ENCODE measurements at regions not wholly inside any gene's neighbourhood (a gene's known extent, or its start where the extent isn't known, plus 50 kb on each side); places are given as distances from the start of the nearest gene placed in this dataset.
A peak's percentile ranks its signal among the peaks of the same experiment; 100 is the strongest.
"Not testable (repeated sequence)": the region's sequence is repeated elsewhere in the genome, so short reads cannot be mapped to it uniquely, and the experiment has no call there.

DNA sequence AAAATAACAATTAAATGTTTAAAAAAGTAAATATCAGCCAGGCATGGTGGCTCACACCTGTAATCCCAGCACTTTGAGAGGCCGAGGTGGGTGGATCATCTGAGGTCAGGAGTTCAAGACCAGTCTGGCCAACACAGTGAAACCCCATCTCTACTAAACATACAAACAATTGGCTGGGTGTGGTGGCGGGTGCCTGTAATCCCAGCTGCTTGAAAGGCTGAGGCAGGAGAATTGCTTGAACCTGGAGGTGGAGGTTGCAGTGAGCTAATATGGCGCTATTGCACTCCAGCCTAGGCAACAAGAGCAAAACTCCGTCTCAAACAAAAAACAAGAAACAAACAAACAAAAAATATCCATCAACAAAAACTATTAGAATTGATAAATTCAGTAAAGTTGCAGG is 77.5 kb downstream of the SNX5 start:
- DNase-seq, result not testable (repeated sequence)

DNA sequence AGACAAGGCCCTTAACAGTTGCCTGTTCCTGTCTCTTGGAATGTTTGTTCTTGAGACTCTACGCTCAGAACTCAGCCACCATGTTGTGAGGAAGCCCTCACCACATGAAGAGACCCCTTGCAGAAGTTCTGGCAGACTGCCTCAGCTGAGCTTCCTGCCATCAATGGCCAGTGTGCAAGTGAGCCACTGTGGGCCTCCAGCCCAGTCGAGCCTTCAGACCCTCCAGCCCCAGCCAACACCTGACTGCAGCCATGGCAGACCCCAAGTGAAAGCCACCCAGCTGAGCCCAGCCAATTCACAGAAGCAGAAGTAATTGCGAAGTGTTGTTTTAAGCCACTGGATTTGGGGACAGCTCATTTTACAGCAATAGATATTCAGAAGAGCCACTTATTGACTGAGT is 78.3 kb downstream of the SNX5 start:
- no peak for DNase-seq

DNA sequence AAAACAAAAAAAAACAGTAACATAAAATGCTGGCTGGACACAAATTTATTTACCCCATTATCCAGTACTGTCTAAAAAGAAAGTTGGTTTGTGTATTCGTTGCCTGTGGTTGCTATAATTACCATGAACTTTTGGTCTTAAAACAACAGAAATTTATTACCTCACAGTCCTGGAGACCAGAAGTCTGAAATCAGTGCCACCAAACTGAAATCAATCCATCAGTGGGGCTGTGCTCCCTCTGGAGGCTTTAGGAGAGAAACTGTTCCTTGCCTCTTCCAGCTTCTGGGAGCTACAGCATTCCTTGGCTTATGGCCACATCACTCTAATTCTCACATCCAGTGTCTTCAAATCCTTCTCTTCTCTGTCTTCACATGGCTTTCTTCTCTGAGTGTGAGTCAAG is 79.4 kb downstream of the SNX5 start:
- peak in 1 of 2 experiments; percentile 35 for DNase-seq

DNA sequence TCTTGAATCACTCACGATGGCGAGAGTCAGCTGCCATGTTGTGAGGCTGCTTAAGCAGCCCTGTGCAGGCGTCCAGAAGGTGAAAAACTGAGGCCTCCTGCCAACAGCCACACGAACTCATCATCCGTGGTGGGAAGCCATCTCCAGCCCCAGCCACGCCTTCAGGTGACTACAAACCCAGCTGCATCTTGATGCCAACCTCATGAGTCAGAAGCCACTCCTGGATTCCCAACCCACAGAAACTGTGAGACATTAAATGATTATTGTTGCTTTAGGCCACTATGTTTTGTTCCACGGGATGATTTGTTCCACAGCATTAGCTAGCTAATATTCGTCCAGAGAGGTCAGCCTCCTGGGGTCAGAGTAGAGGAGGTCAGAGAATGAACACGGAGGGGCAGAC is 80.5 kb downstream of the SNX5 start:
- DNase-seq, result no peak

DNA sequence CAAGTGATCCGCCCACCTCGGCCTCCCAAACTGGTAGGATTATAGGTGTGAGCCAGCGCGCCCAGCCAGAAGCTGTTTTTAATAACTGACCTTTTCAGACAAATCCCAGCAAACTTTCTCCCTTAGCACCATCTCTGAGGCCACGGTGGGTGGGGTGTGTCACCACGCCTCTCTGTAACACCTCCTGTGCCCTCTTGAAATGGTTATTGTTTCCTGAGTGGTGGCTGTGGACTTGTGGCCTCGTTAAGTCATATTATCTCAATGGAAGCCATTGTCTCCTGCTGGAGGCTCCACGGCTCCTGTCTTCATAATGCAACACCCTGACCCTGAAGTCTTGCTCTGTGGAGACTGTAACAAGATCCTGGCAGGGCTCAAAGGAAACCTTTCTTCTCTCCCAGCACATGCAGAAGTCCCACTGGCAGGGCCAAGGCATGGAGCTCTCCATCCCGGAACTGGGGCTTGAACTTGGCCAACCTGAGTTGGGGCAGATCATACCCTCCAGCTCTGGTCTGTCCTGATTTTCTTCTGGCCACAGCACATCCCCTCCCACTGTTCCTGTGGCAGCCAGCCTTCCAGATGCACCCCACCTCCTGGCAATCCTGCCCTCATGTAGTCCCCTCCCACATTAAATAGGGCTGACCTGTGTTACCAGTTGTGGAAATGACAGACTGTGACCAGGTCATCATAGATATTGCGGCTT is 81.1 kb downstream of the SNX5 start:
- no peak for DNase-seq

DNA sequence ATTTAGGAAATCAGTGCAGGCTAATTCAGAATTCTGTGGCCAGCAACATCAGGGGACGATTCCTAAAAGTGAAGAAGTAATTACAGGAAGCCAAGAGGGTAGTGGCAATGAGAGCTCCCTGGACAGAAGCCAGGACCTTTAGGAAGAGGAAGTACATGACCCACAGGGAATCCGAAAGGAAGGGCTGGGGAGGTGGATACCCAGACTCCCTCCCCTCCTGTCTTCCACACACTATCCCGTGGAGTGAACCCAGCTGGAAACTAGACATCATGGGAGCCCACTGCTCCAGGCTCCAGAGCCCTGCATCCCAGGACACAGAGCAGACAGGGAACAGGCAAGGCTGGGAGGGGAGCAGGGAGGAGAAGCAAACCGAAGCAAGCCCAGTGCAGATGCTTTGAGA is 83.0 kb downstream of the SNX5 start:
- DNase-seq, result no peak

DNA sequence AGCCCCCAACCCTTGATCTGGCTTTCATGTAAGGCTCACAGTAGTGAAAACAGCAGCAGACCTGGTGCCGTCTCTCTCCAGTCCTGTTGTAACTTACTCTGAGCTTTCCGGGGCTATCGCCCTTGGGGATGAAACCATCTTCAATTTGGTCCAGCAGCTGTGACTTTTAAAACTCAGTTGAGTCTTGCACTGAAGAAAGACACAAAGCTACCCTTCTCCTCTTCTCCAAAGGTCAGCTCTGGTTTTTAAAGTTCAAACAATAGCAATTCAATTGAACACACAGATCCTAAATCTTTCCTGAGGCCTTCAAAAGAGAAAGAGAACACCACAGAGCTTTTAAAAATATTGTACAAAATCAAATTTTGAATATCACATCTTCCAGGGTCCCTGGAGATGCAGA is 83.5 kb downstream of the SNX5 start:
- no peak for DNase-seq

DNA sequence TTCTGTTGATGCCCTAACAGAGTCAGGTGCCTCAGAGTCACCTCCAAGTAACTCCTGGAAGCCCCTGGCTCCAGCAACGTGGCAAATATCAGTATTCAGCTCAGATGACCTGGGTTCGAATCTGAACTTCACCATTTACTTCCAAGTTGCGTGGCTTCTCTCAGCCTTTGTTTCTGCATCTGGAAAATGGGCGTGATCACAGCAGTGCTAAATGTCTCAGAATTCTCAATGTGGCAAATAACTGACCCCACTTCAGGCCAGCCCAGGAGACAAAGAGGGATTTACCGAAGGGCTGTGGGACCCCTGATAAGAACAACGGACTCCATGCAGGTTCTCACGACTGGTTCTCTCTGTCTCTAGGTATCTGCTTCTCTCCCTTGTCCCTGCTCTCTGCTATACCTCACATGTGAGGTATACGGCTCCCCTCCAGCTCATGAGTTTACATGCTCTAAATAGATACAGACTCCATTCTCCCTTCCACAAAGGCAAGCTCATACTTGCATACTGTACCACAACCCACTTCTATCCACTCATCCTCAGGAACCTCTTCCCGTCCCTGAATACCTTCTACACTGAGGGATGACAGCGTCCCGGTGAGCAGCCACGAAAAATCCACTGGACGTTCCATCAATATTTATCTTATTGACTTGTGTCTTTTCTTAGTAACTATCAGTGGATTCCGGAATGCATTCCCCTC is 84.1 kb downstream of the SNX5 start:
- DNase-seq, result no peak

DNA sequence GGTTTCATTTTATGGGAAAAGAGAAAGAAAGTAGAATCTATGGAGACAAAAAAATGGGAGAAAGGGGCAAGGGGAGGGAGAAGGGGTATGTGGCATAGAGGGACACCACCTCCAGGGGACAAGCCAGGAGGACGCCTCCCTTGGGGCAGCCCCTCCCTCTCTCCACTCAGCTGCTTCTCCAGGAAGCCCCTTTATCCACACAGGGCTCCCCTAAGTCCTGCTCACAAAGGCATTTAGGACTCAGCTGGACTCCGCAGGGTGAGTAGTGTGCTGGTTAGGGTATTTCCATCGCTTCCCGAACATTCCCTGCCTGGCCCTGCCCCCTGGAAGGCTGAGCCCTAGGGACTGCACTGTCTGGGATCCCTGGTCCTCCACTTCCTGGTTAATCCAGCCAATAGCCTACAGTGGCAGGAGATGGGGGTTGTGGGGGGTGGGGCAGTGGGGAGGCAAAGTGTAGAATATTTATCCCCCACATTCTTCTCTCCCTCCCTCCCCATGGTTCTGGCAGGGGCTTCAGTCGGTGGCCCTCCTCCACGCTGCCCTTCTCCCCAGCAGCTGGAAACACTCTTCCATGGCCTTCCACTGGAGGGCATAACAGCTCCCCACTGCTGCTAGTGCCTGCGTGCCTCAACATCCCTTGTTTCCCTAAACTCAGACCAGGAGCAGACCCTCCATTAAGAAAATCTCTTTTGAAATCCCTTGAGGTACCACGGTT is 84.8 kb downstream of the SNX5 start:
- DNase-seq, result no peak

DNA sequence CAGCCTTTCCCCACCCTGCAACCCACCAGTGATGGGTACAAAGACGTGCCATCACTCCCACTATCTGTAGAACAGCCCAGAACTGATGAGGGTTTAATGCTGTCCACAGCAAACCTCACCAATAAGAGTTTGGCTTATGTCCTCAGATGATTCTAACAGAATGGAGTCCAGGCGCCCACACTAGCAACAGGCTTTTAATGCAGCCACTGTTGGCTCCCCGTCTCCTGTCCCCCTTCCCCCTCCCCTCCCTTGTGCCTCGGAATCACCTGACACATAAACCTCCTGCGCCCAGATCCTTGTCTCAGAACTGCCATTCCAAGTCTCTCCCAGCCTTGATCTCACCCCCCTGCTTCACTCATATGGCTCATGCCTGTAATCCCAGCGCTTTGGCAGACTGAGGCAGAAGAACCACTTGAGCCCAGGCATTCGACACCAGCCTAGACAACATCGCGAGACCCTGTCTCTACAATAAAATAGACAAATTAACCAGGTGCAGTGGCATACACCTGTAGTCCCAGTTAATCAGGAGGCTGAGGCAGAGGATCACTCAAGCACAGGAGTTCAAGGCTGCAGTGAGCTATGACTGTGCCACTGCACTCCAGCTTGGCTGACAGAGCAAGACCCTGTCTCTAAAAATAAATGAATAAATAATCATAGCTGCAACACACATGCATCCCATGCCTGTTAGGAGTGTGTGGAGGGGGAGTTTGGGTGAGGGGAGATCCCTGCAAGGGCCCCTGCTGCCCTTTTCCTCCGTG is 85.6 kb downstream of the SNX5 start:
- no peak for DNase-seq

DNA sequence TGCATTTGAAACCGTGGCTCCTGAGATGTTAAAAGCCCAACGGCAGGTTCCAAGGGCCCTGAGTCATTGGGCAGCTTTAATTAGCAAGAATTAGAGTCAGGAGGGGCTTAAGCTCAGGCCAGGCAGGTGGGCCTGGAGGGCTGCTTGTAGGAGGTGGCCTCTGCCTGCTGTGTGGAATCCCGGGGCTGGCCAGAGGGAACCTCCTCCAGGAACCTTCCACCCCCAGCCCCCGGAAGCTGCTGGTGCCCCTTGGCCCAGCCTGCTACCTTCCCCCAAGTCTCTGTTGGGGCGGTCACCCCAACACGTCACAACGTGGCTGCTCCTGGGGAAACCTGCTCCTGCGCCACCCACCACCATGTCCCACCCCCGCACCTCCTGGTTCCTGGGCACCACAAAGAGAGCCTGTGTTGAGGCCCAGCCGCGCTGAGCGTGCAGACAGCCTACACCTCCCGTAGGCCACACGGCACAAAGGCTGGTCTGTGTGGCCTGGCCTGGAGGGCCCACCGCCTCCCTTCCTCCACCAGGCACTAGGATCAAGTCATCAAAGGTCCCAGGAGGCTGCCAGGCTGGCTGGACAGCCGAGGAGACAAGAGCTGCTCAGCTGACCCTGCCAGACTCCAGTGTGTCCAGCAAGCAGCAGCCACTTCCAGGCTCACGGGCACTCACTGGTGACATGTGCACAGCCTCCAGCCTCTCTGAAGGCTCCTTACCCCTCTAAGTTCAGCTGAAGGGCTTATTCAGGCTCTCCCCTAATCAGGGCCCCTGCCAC is 86.3 kb downstream of the SNX5 start:
- DNase-seq, result no peak

DNA sequence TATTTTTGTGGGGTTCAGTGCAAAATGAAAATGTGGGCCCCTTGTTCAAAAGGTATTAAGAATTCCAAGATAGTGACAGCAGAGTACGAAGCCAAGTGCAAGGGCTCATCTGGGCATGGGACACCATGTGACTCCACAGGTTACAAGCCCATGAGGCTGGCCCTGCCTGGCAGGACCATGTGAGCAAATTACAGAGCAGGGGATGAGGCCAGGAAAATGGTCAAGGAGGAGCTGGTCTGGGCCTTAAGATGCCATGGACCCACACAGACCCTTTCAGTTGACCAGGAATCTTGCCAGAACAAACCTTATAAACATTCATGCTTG is 86.9 kb downstream of the SNX5 start:
- DNase-seq, result no peak

DNA sequence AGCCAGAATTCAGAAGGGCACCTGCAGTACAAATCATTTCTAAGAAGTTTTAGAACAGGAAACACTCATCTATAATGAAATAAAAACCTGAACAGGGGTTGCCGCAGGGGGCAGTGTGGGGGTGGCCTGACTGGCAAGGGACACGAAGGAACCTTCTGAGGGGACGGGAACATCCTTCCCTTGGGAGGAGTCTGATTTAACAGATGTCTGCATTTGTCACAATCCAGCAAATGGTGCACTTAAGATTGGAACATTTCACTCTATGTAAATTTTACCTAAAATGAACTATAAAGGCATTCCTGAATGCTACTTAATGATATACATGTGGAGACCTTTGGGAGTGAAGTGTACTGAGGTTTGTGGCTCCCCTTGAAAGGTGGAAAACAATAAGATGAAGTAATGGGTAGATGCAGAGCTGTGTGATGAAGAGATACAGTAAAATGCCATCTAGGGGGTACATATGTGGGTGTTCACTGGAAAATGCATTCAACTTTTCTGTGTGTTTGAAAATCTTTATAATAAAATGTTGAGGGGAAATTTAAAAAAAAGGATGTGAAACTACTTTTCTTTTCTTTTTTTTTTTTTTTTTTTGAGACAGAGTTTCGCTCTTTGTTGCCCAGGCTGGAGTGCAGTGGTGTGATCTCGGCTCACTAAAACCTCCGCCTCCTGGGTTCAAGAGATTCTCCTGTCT is 89.5 kb downstream of the SNX5 start:
- no peak for DNase-seq

DNA sequence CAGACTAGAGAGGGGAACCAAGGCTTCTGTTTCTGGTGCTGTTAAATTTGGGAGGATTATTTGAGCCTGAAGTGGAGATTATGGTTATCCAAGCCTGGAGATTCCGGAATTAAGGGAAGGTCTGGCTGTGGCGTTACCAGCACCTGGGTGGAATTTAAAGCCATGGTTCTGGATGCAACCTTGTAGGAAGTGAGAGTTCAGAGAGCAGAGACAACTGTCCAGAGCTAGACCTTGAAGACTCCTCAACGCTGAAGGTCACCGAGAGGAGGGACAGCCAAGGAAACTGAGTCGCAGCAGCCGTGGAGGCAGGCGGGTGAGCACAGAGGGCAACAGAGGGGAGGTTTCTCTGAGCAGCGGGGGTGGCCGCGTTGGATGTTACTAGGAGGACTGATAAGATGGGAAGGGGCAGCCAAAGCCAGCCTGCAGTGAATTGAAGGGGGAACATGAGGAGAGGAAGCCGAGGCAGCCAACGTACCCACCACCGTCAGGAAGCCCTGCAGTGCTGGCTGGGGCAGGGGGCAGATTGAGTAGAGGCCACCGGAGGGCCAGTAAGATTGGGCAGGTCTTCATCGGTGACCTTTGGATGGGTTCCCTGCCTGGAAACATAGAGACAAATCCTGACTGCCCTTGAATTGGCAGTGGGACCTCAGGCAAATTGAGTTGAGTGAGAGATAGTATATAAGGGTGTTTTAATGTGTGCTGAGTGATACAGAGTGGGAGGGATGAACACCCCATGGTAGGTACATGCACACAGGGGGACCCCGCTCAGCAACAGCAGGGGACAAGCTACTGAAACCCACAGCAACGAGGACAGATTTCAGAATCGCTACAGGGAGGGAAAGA is 90.3 kb downstream of the SNX5 start:
- DNase-seq, result no peak

DNA sequence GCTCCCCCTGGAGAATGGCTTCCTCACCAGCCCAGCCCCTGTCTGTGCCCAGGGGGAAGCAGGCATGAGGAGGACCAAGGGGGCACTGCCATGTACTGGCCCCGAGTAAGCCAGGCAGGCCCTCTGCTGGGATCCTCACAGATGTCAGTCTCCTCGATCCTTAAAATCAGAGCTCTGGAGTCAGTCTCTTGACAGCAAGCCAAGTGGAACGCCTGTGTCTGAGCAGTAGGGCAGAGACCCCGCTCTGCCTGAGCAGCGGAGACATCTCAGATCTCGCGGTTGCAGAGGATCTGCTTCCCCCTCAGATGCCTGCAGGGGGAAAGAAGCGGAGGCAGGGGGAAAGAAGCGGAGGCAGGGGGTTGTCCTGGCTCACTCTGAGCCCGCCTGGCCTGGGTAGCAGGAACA is 92.6 kb downstream of the SNX5 start:
- no peak for DNase-seq

DNA sequence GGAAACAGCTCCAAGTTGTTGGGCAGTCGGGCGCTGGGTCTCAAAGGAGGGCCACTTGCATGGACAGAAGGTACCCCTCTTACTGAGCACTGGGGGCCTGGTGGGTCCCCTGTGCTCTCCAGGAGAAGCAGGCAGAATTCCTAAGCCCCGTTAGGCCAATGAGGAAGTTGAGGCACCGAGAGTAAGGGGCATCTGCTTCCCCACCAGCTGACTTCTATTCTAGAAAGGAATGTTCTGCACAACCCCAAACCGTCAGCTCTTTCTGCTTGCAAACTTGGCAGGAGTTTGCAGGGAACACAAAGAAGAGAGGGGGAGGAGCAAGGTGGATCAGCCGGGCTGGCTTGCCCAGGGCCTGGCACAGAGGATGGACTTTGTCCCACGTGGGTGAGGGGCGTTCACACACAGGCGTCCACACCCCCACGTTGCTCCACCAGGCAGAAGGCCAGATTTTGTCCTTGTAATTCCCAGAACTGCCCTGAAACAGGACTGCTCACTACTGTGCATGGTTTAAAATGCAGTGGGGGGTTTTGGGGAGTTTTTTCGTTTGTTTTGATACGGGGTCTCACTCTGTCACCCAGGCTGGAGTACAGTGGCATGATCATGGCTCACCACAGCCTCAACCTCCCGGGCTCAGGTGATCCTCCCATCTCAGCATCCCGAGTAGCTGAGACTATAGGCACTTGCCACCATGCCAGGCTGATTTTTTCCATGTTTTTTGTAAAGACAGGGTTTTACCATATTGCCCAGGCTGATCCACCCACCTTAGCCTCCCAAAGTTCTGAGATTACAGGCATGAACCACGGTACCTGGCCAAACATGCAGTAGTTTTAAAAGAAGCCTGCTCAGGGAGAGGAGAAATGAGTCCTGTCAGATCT is 93.3 kb downstream of the SNX5 start:
- no peak for DNase-seq

DNA sequence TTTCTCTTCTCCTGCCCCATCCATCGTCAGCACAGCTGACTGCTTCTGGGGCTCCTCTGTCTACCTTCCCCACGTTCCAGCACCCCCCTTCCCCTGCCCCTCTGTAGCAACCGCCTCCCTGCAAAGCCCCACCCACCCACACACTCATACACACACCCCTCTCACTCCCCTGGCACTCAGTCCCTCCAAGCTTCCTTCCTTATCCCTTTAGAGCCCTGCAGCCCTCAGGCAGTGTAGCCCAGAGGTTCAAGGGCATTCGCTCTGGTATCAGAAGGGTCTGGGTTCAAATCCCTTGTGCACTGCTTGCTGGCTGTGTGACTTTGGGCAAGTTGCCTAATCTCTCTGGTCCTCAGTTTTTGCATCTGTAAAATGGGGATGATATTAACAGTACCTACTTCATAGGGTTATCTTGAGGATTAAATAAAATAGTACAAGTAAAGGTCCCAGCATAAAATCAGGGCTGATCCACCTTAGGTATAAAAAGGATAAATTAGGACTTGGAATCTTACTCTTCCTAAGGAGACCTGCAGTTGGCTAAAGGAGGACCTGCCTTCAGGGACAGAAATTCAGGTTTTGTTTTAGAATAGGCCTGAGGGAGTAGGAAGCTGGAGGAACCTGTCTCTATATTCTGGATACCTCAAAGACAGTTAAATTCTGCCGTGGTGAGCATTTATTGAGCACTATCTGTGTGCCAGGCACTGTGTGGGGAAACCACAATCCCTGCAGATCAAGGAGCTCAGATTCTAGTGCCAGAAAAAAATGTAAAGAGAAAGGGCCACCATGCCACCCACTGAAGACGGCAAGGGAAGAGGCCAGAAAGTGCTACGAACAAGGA is 94.1 kb downstream of the SNX5 start:
- no peak for DNase-seq

DNA sequence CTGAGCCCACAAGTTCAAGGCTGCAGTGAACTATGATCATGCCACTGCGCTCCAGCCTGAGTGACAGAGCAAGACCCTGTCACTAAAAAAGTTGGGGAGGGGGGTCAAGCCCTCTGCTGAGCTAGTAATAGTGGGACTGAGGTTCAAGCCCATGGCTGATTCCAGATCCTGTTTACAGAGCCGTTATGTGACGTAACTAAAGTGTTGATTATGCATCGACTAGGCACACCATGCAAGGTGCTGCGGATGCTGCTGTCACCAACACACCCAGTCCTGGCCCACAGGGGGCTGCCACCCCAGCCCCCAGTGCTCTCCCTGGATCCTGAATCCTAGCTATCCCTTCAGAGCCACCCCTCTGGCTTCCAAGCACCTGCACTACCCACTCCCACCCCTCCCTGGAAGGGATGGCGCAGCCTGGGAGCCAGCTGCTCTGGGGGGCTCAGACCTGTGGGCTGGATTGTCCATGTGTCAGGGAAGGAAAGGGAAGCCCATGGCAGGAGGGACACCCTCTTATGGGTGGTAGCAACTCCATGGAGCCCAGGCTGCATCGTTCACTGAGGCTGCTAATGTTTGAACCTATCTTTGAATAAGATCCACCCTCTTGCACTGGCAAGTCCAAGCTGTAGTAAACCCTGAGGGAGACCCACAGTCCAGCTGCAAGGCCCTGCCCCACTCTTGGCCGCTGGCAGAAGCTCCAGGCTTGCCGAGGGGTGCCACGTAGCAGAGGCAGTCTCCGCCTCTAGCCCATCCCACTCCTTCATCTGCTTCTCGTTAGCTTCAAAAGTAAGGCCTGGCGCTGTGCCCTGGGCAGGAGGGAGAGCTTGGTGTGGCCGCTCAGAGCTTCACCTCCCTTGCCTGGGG is 95.0 kb downstream of the SNX5 start:
- no peak for DNase-seq

All from SW 1271 (cell line).